H9 (cell line): ENCODE measurements at regions not wholly inside any gene's neighbourhood (a gene's known extent, or its start where the extent isn't known, plus 50 kb on each side); places are given as distances from the start of the nearest gene placed in this dataset.

ENCODE experiments used
- DNase-seq: peaks from one replicate; pipeline ENCODE4 v3.0.0-alpha.2; 2017
- H2AFZ ChIP-seq: one replicate; pipeline ENCODE4 v1.6.1; 2013; ENCODE audit warnings: mild to moderate bottlenecking, low read length, control low read depth, moderate library complexity
- H2AK5ac ChIP-seq: 2 replicates; pipeline ENCODE4 v1.6.1; 2013; ENCODE audit warnings: low read length, control low read depth, mixed read lengths; ENCODE audit not compliant: insufficient read length
- H2BK120ac ChIP-seq: one replicate; pipeline ENCODE4 v1.6.1; 2013; ENCODE audit warnings: low read depth, mild to moderate bottlenecking, low read length, control low read depth, inconsistent platforms; ENCODE audit not compliant: poor library complexity, severe bottlenecking
- H2BK12ac ChIP-seq: 2 replicates; pipeline ENCODE4 v1.6.1; 2013; ENCODE audit warnings: low read length, control low read depth, mixed read lengths, low read depth; ENCODE audit not compliant: insufficient read length
- H2BK15ac ChIP-seq: 2 replicates; pipeline ENCODE4 v1.6.1; 2013; ENCODE audit warnings: low read depth, low read length, control low read depth
- H2BK20ac ChIP-seq: one replicate; pipeline ENCODE4 v1.6.1; 2013; ENCODE audit warnings: low read depth, mild to moderate bottlenecking, low read length, control low read depth, inconsistent platforms; ENCODE audit not compliant: poor library complexity, severe bottlenecking
- H2BK5ac ChIP-seq: 2 replicates; pipeline ENCODE4 v1.6.1; 2013; ENCODE audit warnings: low read length, control low read depth, mixed read lengths; ENCODE audit not compliant: insufficient read length
- H3K14ac ChIP-seq: 2 replicates; pipeline ENCODE4 v1.6.1; 2013; ENCODE audit warnings: low read length, control low read depth; ENCODE audit not compliant: insufficient read depth
- H3K18ac ChIP-seq: 2 replicates; pipeline ENCODE4 v1.6.1; 2013; ENCODE audit warnings: low read depth, mild to moderate bottlenecking, mixed read lengths, low read length, control low read depth; ENCODE audit not compliant: insufficient read length
- H3K23ac ChIP-seq: 2 replicates; pipeline ENCODE4 v1.6.1; 2013; ENCODE audit warnings: low read length, control low read depth, mixed read lengths, low read depth; ENCODE audit not compliant: insufficient read length
- H3K23me2 ChIP-seq: 2 replicates; pipeline ENCODE4 v1.6.1; 2013; ENCODE audit warnings: low read depth, mild to moderate bottlenecking, mixed read lengths, low read length, control low read depth; ENCODE audit not compliant: insufficient read length, poor library complexity, severe bottlenecking
- H3K27ac ChIP-seq: 2 replicates; pipeline ENCODE4 v1.5.1; 2013; ENCODE audit warnings: low read length, control low read depth, mixed read lengths, low read depth; ENCODE audit not compliant: insufficient read length
- H3K27me3 ChIP-seq: 2 replicates; pipeline ENCODE4 v1.6.1; 2013; ENCODE audit warnings: low read length, control low read depth, inconsistent platforms; ENCODE audit not compliant: insufficient read depth
- H3K4ac ChIP-seq: 2 replicates; pipeline ENCODE4 v1.6.1; 2013; ENCODE audit warnings: low read depth, mild to moderate bottlenecking, control low read depth, inconsistent platforms, low read length, moderate library complexity
- H3K4me1 ChIP-seq: 2 replicates; pipeline ENCODE4 v1.6.1; 2013; ENCODE audit warnings: low read length, control low read depth, inconsistent platforms; ENCODE audit not compliant: insufficient read depth
- H3K4me2 ChIP-seq: 2 replicates; pipeline ENCODE4 v1.6.1; 2013; ENCODE audit warnings: low read length, control low read depth, mixed read lengths; ENCODE audit not compliant: insufficient read length, insufficient read depth
- H3K56ac ChIP-seq: 2 replicates; pipeline ENCODE4 v1.6.1; 2013; ENCODE audit warnings: low read depth, mild to moderate bottlenecking, mixed read lengths, low read length, control low read depth; ENCODE audit not compliant: insufficient read length
- H3K79me1 ChIP-seq: 2 replicates; pipeline ENCODE4 v1.6.1; 2013; ENCODE audit warnings: low read depth, mild to moderate bottlenecking, moderate library complexity, low read length, control low read depth, inconsistent platforms; ENCODE audit not compliant: insufficient read depth, poor library complexity, severe bottlenecking
- H3K79me2 ChIP-seq: 2 replicates; pipeline ENCODE4 v1.6.1; 2013; ENCODE audit warnings: low read length, control low read depth, inconsistent platforms; ENCODE audit not compliant: insufficient read depth
- H3K9ac ChIP-seq: 2 replicates; pipeline ENCODE4 v1.6.1; 2013; ENCODE audit warnings: low read length, control low read depth, mixed read lengths; ENCODE audit not compliant: insufficient read length; ENCODE audit errors: extremely low read depth
- H3K9me3 ChIP-seq: one replicate; pipeline ENCODE4 v1.6.1; 2013; ENCODE audit warnings: low read depth, low read length, inconsistent platforms; ENCODE audit not compliant: control insufficient read depth
- H3T11ph ChIP-seq: one replicate; pipeline ENCODE4 v1.6.1; 2013; ENCODE audit warnings: mild to moderate bottlenecking, low read length, control low read depth, inconsistent platforms
- H4K20me1 ChIP-seq: one replicate; pipeline ENCODE4 v1.6.1; 2013; ENCODE audit not compliant: control insufficient read depth, insufficient read length, insufficient read depth
- H4K5ac ChIP-seq: 2 replicates; pipeline ENCODE4 v1.6.1; 2013; ENCODE audit warnings: low read depth, mild to moderate bottlenecking, mixed read lengths, low read length, control low read depth; ENCODE audit not compliant: insufficient read length
- H4K8ac ChIP-seq: replicated peaks from 2 replicates; pipeline ENCODE4 v1.6.1; 2013; ENCODE audit warnings: low read length, control low read depth, mixed read lengths, low read depth; ENCODE audit not compliant: insufficient read length
- H4K91ac ChIP-seq: 2 replicates; pipeline ENCODE4 v1.6.1; 2013; ENCODE audit warnings: low read depth, mild to moderate bottlenecking, moderate library complexity, mixed read lengths, low read length, control low read depth; ENCODE audit not compliant: insufficient read length
- H3K27ac Mint-ChIP-seq, 3 experiments: 2 replicates in 2 of 3; 3 replicates in 1 of 3; pipeline ENCODE4 v1.8.0; 2020 to 2021; ENCODE audit warnings: mixed read lengths in 3 of 3, mild to moderate bottlenecking in 1 of 3, moderate library complexity in 1 of 3
- H3K27me3 Mint-ChIP-seq: 2 replicates; pipeline ENCODE4 v1.8.0; 2021; ENCODE audit warnings: low read depth, mild to moderate bottlenecking, moderate library complexity, mixed read lengths
- H3K36me3 Mint-ChIP-seq, 3 experiments: 2 replicates in 2 of 3; 3 replicates in 1 of 3; pipeline ENCODE4 v1.8.0; 2020 to 2021; ENCODE audit warnings: low read depth in 3 of 3, mixed read lengths in 3 of 3; ENCODE audit not compliant: insufficient read depth in 1 of 3
- H3K4me1 Mint-ChIP-seq, 2 experiments: 2 replicates each; pipeline ENCODE4 v1.8.0; 2020; ENCODE audit warnings: mixed read lengths in 2 of 2
- H3K4me3 Mint-ChIP-seq, 2 experiments: 2 replicates in 1 of 2; 3 replicates in 1 of 2; pipeline ENCODE4 v1.8.0; 2020 to 2021; ENCODE audit warnings: mild to moderate bottlenecking in 2 of 2, mixed read lengths in 2 of 2, moderate library complexity in 1 of 2
- H3K9me3 Mint-ChIP-seq, 2 experiments: 2 replicates in 1 of 2; 3 replicates in 1 of 2; pipeline ENCODE4 v1.8.0; 2020; ENCODE audit warnings: mild to moderate bottlenecking in 2 of 2, mixed read lengths in 2 of 2, moderate library complexity in 1 of 2
- CTCF ChIP-seq: fragments of 200-600 bp; sonication (generic); conservative IDR thresholded peaks from 3 replicates; pipeline ENCODE4 v1.8.0; 2021; ENCODE audit warnings: antibody characterized with exemption, mild to moderate bottlenecking
- WGBS: extraction: QIAGEN DNeasy Blood & Tissue Kit; methylation state at CpG from one replicate; pipeline ENCODE4 v1.1.7; 2013; ENCODE audit warnings: missing lambda C conversion rate, low lambda C conversion rate, mixed read lengths; ENCODE audit not compliant: insufficient read length; ENCODE audit errors: extremely low coverage; 5-methylcytosine and 5-hydroxymethylcytosine counted together

GRCh38 chr5:97979740-97980139, 793.7 kb upstream of the RGMB start:
- H3K27me3 ChIP-seq: no peaks in the 10 kb centered on the region
- Mint-ChIP-seq H3K9me3 (no peaks in the 10 kb centered on the region), H3K4me1 (peaks cover 0 to 2% of the 10 kb centered on the region in 2 experiments; a peak in 1 of 4 replicates), H3K27me3 (no peaks in the 10 kb centered on the region), H3K27ac (no peak overlapping the region), H3K4me3 (no peak overlapping the region), H3K36me3 (peaks cover 0 to 1% (median 0%) of the 10 kb centered on the region in 3 experiments; a peak in 1 of 7 replicates)
- no peak overlapping the region for H2BK5ac ChIP-seq
- H3K4me2 ChIP-seq: no peak overlapping the region
- no peak overlapping the region for H3K56ac ChIP-seq
- H3K79me2 ChIP-seq: no peaks in the 10 kb centered on the region
- no CpG with 5 or more reads among the region's 3 CpGs for WGBS
- H2AFZ ChIP-seq: no peak overlapping the region
- H3K18ac ChIP-seq: no peak overlapping the region
- H3K14ac ChIP-seq: no peak overlapping the region
- no peak for TF ChIP-seq CTCF
- no peaks in the 10 kb centered on the region for H4K20me1 ChIP-seq
- H3K23ac ChIP-seq: no peak overlapping the region
- no peak overlapping the region for H4K91ac ChIP-seq
- no peak overlapping the region for H3K27ac ChIP-seq
- no peak overlapping the region for H3K9ac ChIP-seq
- H3K4ac ChIP-seq: no peak overlapping the region
- no peak overlapping the region for H2AK5ac ChIP-seq
- DNase-seq: no peak
- H3K4me1 ChIP-seq: no peaks in the 10 kb centered on the region
- no peaks in the 10 kb centered on the region for H3K79me1 ChIP-seq
- H3T11ph ChIP-seq: no peak overlapping the region
- H2BK15ac ChIP-seq: no peak overlapping the region
- H2BK20ac ChIP-seq: no peak overlapping the region
- no peak overlapping the region for H4K8ac ChIP-seq
- H4K5ac ChIP-seq: no peak overlapping the region
- H3K23me2 ChIP-seq: no peaks in the 10 kb centered on the region
- H2BK120ac ChIP-seq: no peak overlapping the region
- no peak overlapping the region for H2BK12ac ChIP-seq
- no peaks in the 10 kb centered on the region for H3K9me3 ChIP-seq
